Keratinocyte (primary cell): ENCODE measurements at regions not wholly inside any gene's neighbourhood (a gene's known extent, or its start where the extent isn't known, plus 50 kb on each side); places are given as distances from the start of the nearest gene placed in this dataset.

ENCODE experiments used
- DNase-seq: peaks from one replicate; pipeline ENCODE4 v3.0.0-alpha.2; 2011; ENCODE audit warnings: low read depth, missing footprints, low spot score
- FAIRE-seq: peaks from 2 replicates; lab custom pipeline; 2011; peaks lifted over from hg19 to GRCh38; lab: Jason Lieb, UNC
- H2AFZ ChIP-seq: 2 replicates; pipeline ENCODE4 v1.6.0; 2012; ENCODE audit warnings: low read length, control low read depth, inconsistent platforms; ENCODE audit not compliant: control insufficient read depth
- H3K27ac ChIP-seq: 2 replicates; pipeline ENCODE4 v1.5.1; 2011; ENCODE audit warnings: low read length; ENCODE audit not compliant: control insufficient read depth, insufficient read depth
- H3K27me3 ChIP-seq: 3 replicates; pipeline ENCODE4 v1.6.0; 2011; ENCODE audit warnings: low read length; ENCODE audit not compliant: control insufficient read depth, insufficient read depth; ENCODE audit errors: extremely low read depth
- H3K36me3 ChIP-seq, 2 experiments: 2 replicates in 1 of 2; 3 replicates in 1 of 2; pipeline ENCODE4 v1.5.1; 2011; ENCODE audit warnings: low read length in 2 of 2, mild to moderate bottlenecking in 1 of 2; ENCODE audit not compliant: control insufficient read depth in 2 of 2, insufficient read depth in 2 of 2; ENCODE audit errors: extremely low read depth in 1 of 2
- H3K4me1 ChIP-seq: 3 replicates; pipeline ENCODE4 v1.5.1; 2011; ENCODE audit warnings: low read length; ENCODE audit not compliant: control insufficient read depth, insufficient read depth; ENCODE audit errors: extremely low read depth
- H3K4me2 ChIP-seq: 3 replicates; pipeline ENCODE4 v1.6.0; 2011; ENCODE audit warnings: low read depth, low read length; ENCODE audit not compliant: control insufficient read depth, insufficient read depth; ENCODE audit errors: extremely low read depth
- H3K4me3 ChIP-seq, 3 experiments: fragments of 200-600 bp in 1 of 3; sonication (generic) in 1 of 3; 2 replicates in 2 of 3; 3 replicates in 1 of 3; pipeline ENCODE4 v1.5.1; 2011 to 2016; ENCODE audit warnings: low read length in 3 of 3, mild to moderate bottlenecking in 3 of 3, control low read depth in 2 of 3, inconsistent platforms in 1 of 3, low read depth in 1 of 3, mixed read lengths in 1 of 3, mixed run types in 1 of 3, moderate library complexity in 1 of 3; ENCODE audit not compliant: control insufficient read depth in 2 of 3, insufficient read depth in 2 of 3; ENCODE audit errors: extremely low read depth in 1 of 3
- H3K79me2 ChIP-seq: 2 replicates; pipeline ENCODE4 v1.6.0; 2012; ENCODE audit warnings: low read length; ENCODE audit not compliant: control insufficient read depth, insufficient read depth
- H3K9ac ChIP-seq: 3 replicates; pipeline ENCODE4 v1.6.0; 2011; ENCODE audit warnings: low read length; ENCODE audit not compliant: control insufficient read depth, insufficient read depth; ENCODE audit errors: extremely low read depth
- H3K9me1 ChIP-seq: 3 replicates; pipeline ENCODE4 v1.6.0; 2011; ENCODE audit warnings: low read length; ENCODE audit not compliant: control insufficient read depth, insufficient read depth; ENCODE audit errors: extremely low read depth
- H3K9me3 ChIP-seq: 2 replicates; pipeline ENCODE4 v1.5.1; 2012; ENCODE audit warnings: low read depth, low read length; ENCODE audit not compliant: control insufficient read depth
- H4K20me1 ChIP-seq: 3 replicates; pipeline ENCODE4 v1.6.0; 2011; ENCODE audit warnings: low read length; ENCODE audit not compliant: control insufficient read depth, insufficient read depth; ENCODE audit errors: extremely low read depth
- EZH2 ChIP-seq: IDR thresholded peaks from one replicate; pipeline ENCODE4 v1.6.1; 2012; ENCODE audit warnings: inconsistent platforms, mild to moderate bottlenecking, low read length, moderate library complexity
- dilution Hi-C: fragments of 300-500 bp; cut with MboI; formaldehyde crosslinking; loops from one replicate; pipeline ENCODE4 v1.7.0; 2020; ENCODE audit warnings: low sequenced_read_pairs; ENCODE audit not compliant: extremely low pct_ligation_motif_present
- TF ChIP-seq, protein P1 (sequence below), 3 experiments: IDR thresholded peaks in 1 of 3; conservative IDR thresholded peaks in 1 of 3; optimal IDR thresholded peaks in 1 of 3; 2 replicates in 2 of 3; 3 replicates in 1 of 3; pipeline versions ENCODE3 to v1.5.1; 2011; ENCODE audit warnings: low read length in 3 of 3, mild to moderate bottlenecking in 3 of 3, moderate library complexity in 2 of 3, control low read depth in 1 of 3, inconsistent platforms in 1 of 3; ENCODE audit not compliant: insufficient read depth in 2 of 3; ENCODE audit errors: extremely low read depth in 1 of 3

GRCh38 chr6:71107911-71108420 is 151.1 kb upstream of the B3GAT2 start:
- Histone ChIP-seq H3K9me3 (no peaks in the 10 kb centered on the region), H3K9ac (no peak overlapping the region), H3K4me2 (peak overlapping the region; percentile 39), H3K27me3 (peaks cover 14% of the 10 kb centered on the region), H3K79me2 (no peaks in the 10 kb centered on the region), H3K9me1 (no peaks in the 10 kb centered on the region), H3K36me3 (no peaks in the 10 kb centered on the region), H3K27ac (no peak overlapping the region), H3K4me3 (no peak overlapping the region), H4K20me1 (no peaks in the 10 kb centered on the region), H2AFZ (no peak overlapping the region), H3K4me1 (no peaks in the 10 kb centered on the region)
- DNase-seq = no peak
- TF ChIP-seq, protein P1, sequence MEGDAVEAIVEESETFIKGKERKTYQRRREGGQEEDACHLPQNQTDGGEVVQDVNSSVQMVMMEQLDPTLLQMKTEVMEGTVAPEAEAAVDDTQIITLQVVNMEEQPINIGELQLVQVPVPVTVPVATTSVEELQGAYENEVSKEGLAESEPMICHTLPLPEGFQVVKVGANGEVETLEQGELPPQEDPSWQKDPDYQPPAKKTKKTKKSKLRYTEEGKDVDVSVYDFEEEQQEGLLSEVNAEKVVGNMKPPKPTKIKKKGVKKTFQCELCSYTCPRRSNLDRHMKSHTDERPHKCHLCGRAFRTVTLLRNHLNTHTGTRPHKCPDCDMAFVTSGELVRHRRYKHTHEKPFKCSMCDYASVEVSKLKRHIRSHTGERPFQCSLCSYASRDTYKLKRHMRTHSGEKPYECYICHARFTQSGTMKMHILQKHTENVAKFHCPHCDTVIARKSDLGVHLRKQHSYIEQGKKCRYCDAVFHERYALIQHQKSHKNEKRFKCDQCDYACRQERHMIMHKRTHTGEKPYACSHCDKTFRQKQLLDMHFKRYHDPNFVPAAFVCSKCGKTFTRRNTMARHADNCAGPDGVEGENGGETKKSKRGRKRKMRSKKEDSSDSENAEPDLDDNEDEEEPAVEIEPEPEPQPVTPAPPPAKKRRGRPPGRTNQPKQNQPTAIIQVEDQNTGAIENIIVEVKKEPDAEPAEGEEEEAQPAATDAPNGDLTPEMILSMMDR (optimal IDR thresholded peaks at IDR 0.05 in 1 of 3, IDR thresholded peaks at IDR 0.05 in 1 of 3, conservative IDR thresholded peaks at IDR 0.05 in 1 of 3; ENCODE audit: extremely low read depth in 1 of 3, insufficient read depth in 2 of 3, low read length in 3 of 3) = no peak
- TF ChIP-seq EZH2 = no peak
- dilution Hi-C loops = no loop called here
- FAIRE-seq = peak; percentile 56

GRCh38 chr6:71114544-71114943 is 157.7 kb upstream of the B3GAT2 start:
- Histone ChIP-seq H3K9me3 (no peaks in the 10 kb centered on the region), H3K9ac (no peak overlapping the region), H3K27ac (no peak overlapping the region), H4K20me1 (no peaks in the 10 kb centered on the region), H3K9me1 (no peaks in the 10 kb centered on the region), H3K4me1 (no peaks in the 10 kb centered on the region), H3K27me3 (no peaks in the 10 kb centered on the region), H3K36me3 (no peaks in the 10 kb centered on the region), H3K79me2 (no peaks in the 10 kb centered on the region), H3K4me2 (no peak overlapping the region), H2AFZ (no peak overlapping the region), H3K4me3 (no peak overlapping the region)
- DNase-seq = no peak
- FAIRE-seq = no peak
- dilution Hi-C loops = no loop called here
- no peak for TF ChIP-seq EZH2
- TF ChIP-seq, protein P1 (optimal IDR thresholded peaks at IDR 0.05 in 1 of 3, IDR thresholded peaks at IDR 0.05 in 1 of 3, conservative IDR thresholded peaks at IDR 0.05 in 1 of 3; ENCODE audit: extremely low read depth in 1 of 3, insufficient read depth in 2 of 3, low read length in 3 of 3) = no peak
